ENCODE measurements at regions not wholly inside any gene's neighbourhood (a gene's known extent, or its start where the extent isn't known, plus 50 kb on each side); places are given as distances from the start of the nearest gene placed in this dataset.

DNA sequence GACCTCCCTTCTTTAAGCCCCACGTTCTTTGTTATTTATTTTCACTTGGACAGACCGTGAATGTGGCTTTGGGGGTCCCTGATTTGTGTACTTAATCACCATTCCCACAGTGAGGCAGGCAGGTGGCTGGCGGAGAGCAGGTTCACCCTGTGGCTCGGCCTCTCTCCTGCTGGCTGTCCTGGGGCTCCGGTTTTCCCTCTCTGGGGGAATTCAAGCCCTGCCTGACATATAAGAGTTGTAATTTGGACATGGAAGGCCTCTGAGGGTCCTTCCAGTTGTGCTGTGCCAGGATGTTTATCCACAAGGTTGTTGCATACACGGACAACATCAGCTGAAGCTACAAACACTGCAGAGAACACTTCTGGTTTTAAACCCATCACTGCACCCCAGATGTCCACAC lies 824.5 kb downstream of the TBC1D22A start:
- no peak overlapping the region for H3K9ac ChIP-seq (ENCODE audit: low read length)
- H2AFZ ChIP-seq (ENCODE audit: low read depth, low read length, poor library complexity, severe bottlenecking), result no peak overlapping the region
- no peak overlapping the region for H3K27ac ChIP-seq (ENCODE audit: low read depth, low read length)
- intact Hi-C loops (cut with micrococcal nuclease), result loop anchor here (1.0 kb wide), 1 partner anchor 374 kb away; no protein-coding TSS in a partner anchor
- DNase-seq (ENCODE audit: low read depth, low spot score), result no peak
- no peaks in the 10 kb centered on the region for H3K27me3 ChIP-seq (ENCODE audit: insufficient read depth, low read length)
- no peak for ATAC-seq
- TF ChIP-seq SP1 (IDR thresholded peaks at IDR 0.05; ENCODE audit: low read depth), result no peak
- no peaks in the 10 kb centered on the region for H3K36me3 ChIP-seq (ENCODE audit: control insufficient read depth in 1 of 2, insufficient read depth in 2 of 2, low read length in 2 of 2)
- CTCF ChIA-PET, result no interaction called here
- no peaks in the 10 kb centered on the region for H3K9me2 ChIP-seq (ENCODE audit: insufficient read depth)
- H3K4me1 ChIP-seq (ENCODE audit: control insufficient read depth in 1 of 2, insufficient read depth in 2 of 2, low read length in 2 of 2), result no peaks in the 10 kb centered on the region
- RAD21 ChIA-PET (ENCODE audit: low non-redundant PET in 1 of 2, low total read pairs in 2 of 2, uncharacterized antibody in 2 of 2, unreplicated experiment in 2 of 2), result no interaction called here
- no peak overlapping the region for H3K4me2 ChIP-seq (ENCODE audit: low read length)
- no peaks in the 10 kb centered on the region for H4K20me1 ChIP-seq (ENCODE audit: insufficient read depth)
- no peak overlapping the region for H3K4me3 ChIP-seq (replicated peaks in 1 of 2; ENCODE audit: low read depth in 1 of 2, low read length in 2 of 2)
- POLR2A ChIA-PET, result no interaction called here
- H3K9me3 ChIP-seq (ENCODE audit: control insufficient read depth in 1 of 2, insufficient read depth in 1 of 2, low read depth in 1 of 2, low read length in 2 of 2), result 0 out of 4 replicates have a peak, but pooled peaks cover 0 to 5% of the 10 kb centered on the region in 2 experiments
- no TSS peak for BruUV-seq (replicated peaks)
- no peaks in the 10 kb centered on the region for H3K79me2 ChIP-seq (ENCODE audit: insufficient read depth, low read length)

DNA sequence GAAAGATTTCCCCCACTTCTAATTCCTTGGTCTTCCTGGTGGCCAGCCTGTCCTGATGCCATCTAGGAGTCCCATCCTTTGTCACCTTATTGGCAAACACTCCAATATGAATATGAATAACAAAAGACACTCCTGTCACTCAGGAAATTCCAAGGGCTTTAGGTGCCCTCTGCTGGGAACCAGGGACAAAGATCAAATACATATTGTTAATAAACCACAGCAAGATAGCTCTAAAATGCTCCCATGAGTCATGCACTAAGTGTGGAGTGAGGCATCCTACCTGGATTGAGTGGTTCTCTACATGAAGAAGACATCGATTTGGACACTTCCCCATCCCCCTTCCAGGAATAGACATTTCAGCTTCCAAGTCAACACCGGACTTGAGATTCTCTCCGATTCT lies 823.6 kb downstream of the TBC1D22A start:
- Histone ChIP-seq H3K9ac (ENCODE audit: low read length) (no peak overlapping the region), H3K4me1 (ENCODE audit: control insufficient read depth in 1 of 2, insufficient read depth in 2 of 2, low read length in 2 of 2) (no peaks in the 10 kb centered on the region), H3K36me3 (ENCODE audit: control insufficient read depth in 1 of 2, insufficient read depth in 2 of 2, low read length in 2 of 2) (no peaks in the 10 kb centered on the region), H3K9me2 (ENCODE audit: insufficient read depth) (no peaks in the 10 kb centered on the region), H4K20me1 (ENCODE audit: insufficient read depth) (no peaks in the 10 kb centered on the region), H3K4me3 (replicated peaks in 1 of 2; ENCODE audit: low read depth in 1 of 2, low read length in 2 of 2) (no peak overlapping the region), H3K4me2 (ENCODE audit: low read length) (no peak overlapping the region), H3K9me3 (ENCODE audit: control insufficient read depth in 1 of 2, insufficient read depth in 1 of 2, low read depth in 1 of 2, low read length in 2 of 2) (0 out of 4 replicates have a peak, but pooled peaks cover 0 to 5% of the 10 kb centered on the region in 2 experiments), H3K79me2 (ENCODE audit: insufficient read depth, low read length) (no peaks in the 10 kb centered on the region), H3K27me3 (ENCODE audit: insufficient read depth, low read length) (no peaks in the 10 kb centered on the region), H3K27ac (ENCODE audit: low read depth, low read length) (no peak overlapping the region), H2AFZ (ENCODE audit: low read depth, low read length, poor library complexity, severe bottlenecking) (no peak overlapping the region)
- intact Hi-C loops (cut with micrococcal nuclease), result loop anchor here (1.0 kb wide), 1 partner anchor 373 kb away; no protein-coding TSS in a partner anchor
- ChIA-PET CTCF (no interaction called here), POLR2A (no interaction called here), RAD21 (ENCODE audit: low non-redundant PET in 1 of 2, low total read pairs in 2 of 2, uncharacterized antibody in 2 of 2, unreplicated experiment in 2 of 2) (interaction anchor here in 1 of 2 experiments (0.6 kb wide), 1 partner anchor 372 kb away, joined by 3 read pairs; no protein-coding TSS in a partner anchor)
- ATAC-seq (peak; percentile 53; the same call in 1 of the 2 replicates), DNase-seq (ENCODE audit: low read depth, low spot score) (peak; percentile 22)
- no TSS peak for BruUV-seq (replicated peaks)
- TF ChIP-seq, protein P1, sequence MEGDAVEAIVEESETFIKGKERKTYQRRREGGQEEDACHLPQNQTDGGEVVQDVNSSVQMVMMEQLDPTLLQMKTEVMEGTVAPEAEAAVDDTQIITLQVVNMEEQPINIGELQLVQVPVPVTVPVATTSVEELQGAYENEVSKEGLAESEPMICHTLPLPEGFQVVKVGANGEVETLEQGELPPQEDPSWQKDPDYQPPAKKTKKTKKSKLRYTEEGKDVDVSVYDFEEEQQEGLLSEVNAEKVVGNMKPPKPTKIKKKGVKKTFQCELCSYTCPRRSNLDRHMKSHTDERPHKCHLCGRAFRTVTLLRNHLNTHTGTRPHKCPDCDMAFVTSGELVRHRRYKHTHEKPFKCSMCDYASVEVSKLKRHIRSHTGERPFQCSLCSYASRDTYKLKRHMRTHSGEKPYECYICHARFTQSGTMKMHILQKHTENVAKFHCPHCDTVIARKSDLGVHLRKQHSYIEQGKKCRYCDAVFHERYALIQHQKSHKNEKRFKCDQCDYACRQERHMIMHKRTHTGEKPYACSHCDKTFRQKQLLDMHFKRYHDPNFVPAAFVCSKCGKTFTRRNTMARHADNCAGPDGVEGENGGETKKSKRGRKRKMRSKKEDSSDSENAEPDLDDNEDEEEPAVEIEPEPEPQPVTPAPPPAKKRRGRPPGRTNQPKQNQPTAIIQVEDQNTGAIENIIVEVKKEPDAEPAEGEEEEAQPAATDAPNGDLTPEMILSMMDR (IDR thresholded peaks at IDR 0.05 in 2 of 3, conservative IDR thresholded peaks at IDR 0.05 in 1 of 3; ENCODE audit: borderline replicate concordance in 1 of 3, insufficient read depth in 1 of 3, low read depth in 2 of 3, low read length in 2 of 3), result peak in 2 of 3 experiments; percentile 9 to 25; a peak in 2 of 6 replicates
- TF ChIP-seq ZNF274 (IDR thresholded peaks at IDR 0.05; ENCODE audit: low read depth, low read length), result no peak
- TF ChIP-seq RAD21 (IDR thresholded peaks at IDR 0.05; ENCODE audit: low read depth), result peak; percentile 49
- no peak for TF ChIP-seq POLR2AphosphoS5 (IDR thresholded peaks at IDR 0.05; ENCODE audit: low read depth, low read length)
